C4-2B (cell line): ENCODE measurements at regions not wholly inside any gene's neighbourhood (a gene's known extent, or its start where the extent isn't known, plus 50 kb on each side); places are given as distances from the start of the nearest gene placed in this dataset.

Source experiments
- CTCF ChIP-seq: fragments of 450-650 bp; conservative IDR thresholded peaks from 2 replicates; pipeline ENCODE4 v1.5.1; 2017; ENCODE audit warnings: mild to moderate bottlenecking
- ZFX ChIP-seq: fragments of 450-650 bp; IDR thresholded peaks from 2 replicates; pipeline ENCODE4 v1.6.1; 2017

DNA sequence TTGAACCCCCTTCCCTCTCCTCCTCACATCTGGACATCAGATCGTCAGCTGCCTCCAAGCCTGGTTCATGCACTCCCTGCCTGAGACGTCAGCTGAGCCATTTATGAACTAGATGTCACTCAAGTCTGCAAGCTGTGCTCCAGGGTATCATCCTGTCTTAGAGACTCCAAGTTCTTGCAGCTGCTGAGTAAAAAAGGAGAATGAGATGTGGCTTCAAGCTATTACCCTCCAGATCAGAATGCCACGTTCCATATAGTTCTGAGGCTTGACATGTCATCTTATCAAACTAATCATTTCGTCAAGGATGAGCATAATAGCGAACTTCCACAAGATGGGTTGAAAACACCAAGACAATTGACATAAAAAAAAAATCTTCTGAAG, 766.3 kb downstream of the TBL1XR1 start:
- no peak for TF ChIP-seq CTCF
- TF ChIP-seq ZFX: no peak
